HL-60 (cell line): ENCODE measurements at regions not wholly inside any gene's neighbourhood (a gene's known extent, or its start where the extent isn't known, plus 50 kb on each side); places are given as distances from the start of the nearest gene placed in this dataset.
"Not testable (repeated sequence)": the region's sequence is repeated elsewhere in the genome, so short reads cannot be mapped to it uniquely, and the experiment has no call there.

Source experiments
- DNase-seq, 2 experiments: peaks; one replicate each; pipeline ENCODE4 v3.0.0-alpha.2; 2010 to 2020; ENCODE audit warnings: low read depth in 1 of 2, low spot score in 1 of 2
- H3K27ac ChIP-seq: fragments of 250-450 bp; sonication (Bioruptor Pico); replicated peaks from 2 replicates; pipeline ENCODE4 v1.5.1; 2020; ENCODE audit warnings: mild to moderate bottlenecking, moderate library complexity
- H3K27me3 ChIP-seq: fragments of 250-450 bp; sonication (Bioruptor Pico); 2 replicates; pipeline ENCODE4 v1.5.1; 2021; ENCODE audit warnings: mild to moderate bottlenecking, moderate library complexity; ENCODE audit not compliant: insufficient read depth, poor library complexity, severe bottlenecking
- H3K4me3 ChIP-seq: replicated peaks from 2 replicates; pipeline ENCODE4 v1.5.1; 2011; ENCODE audit warnings: mild to moderate bottlenecking, control low read depth, low read length; ENCODE audit not compliant: insufficient read depth
- CTCF ChIP-seq: IDR thresholded peaks from one replicate; pipeline ENCODE4 v1.5.1; 2011; ENCODE audit warnings: low read length, control low read depth, inconsistent platforms; ENCODE audit not compliant: insufficient read depth
- GABPA ChIP-seq: IDR thresholded peaks from 2 replicates; pipeline ENCODE4 v1.6.1; 2012; ENCODE audit warnings: low read depth
- POLR2AphosphoS5 ChIP-seq: IDR thresholded peaks from 2 replicates; pipeline ENCODE4 v1.6.1; 2012; ENCODE audit warnings: low read depth
- REST ChIP-seq: IDR thresholded peaks from 2 replicates; pipeline ENCODE4 v1.6.1; 2012; ENCODE audit warnings: low read depth; ENCODE audit not compliant: insufficient replicate concordance
- SPI1 ChIP-seq: IDR thresholded peaks from 2 replicates; pipeline ENCODE4 v1.6.1; 2012; ENCODE audit warnings: low read depth, mild to moderate bottlenecking, borderline replicate concordance

- H3K4me3 ChIP-seq: no peak overlapping the region
- no peaks in the 10 kb centered on the region for H3K27me3 ChIP-seq
- no peak overlapping the region for H3K27ac ChIP-seq
- no peak for TF ChIP-seq SPI1
- no peak for TF ChIP-seq GABPA
- TF ChIP-seq CTCF: no peak
- no peak for TF ChIP-seq REST
- TF ChIP-seq POLR2AphosphoS5: no peak
- DNase-seq: no peak
These were observed 621.5 kb upstream of the LUZP2 start for GRCh38 chr11:23875176-23875850.

- H3K4me3 ChIP-seq, DNase-seq, H3K27ac ChIP-seq, H3K27me3 ChIP-seq: not testable (repeated sequence)
These were observed 613.3 kb upstream of the LUZP2 start for GRCh38 chr11:23883426-23884048.

GRCh38 chr11:23884341-23884740 lies 612.5 kb upstream of the LUZP2 start:
- no peak for DNase-seq
- no peak for TF ChIP-seq GABPA
- no peak for TF ChIP-seq POLR2AphosphoS5
- TF ChIP-seq REST: no peak
- TF ChIP-seq SPI1: no peak
- no peak for TF ChIP-seq CTCF
- no peak overlapping the region for H3K27ac ChIP-seq

GRCh38 chr11:23885801-23886200 lies 611.1 kb upstream of the LUZP2 start:
- no peak for DNase-seq
- Histone ChIP-seq H3K27me3 (no peaks in the 10 kb centered on the region), H3K4me3 (no peak overlapping the region), H3K27ac (no peak overlapping the region)
- TF ChIP-seq GABPA: no peak
- no peak for TF ChIP-seq POLR2AphosphoS5
- no peak for TF ChIP-seq SPI1
- TF ChIP-seq CTCF: no peak
- no peak for TF ChIP-seq REST

More at GRCh38 chr11:23884341-23884740, 612.5 kb upstream of the LUZP2 start:
- H3K4me3 ChIP-seq: no peak overlapping the region
- no peaks in the 10 kb centered on the region for H3K27me3 ChIP-seq

GRCh38 chr11:23887122-23887521 lies 609.7 kb upstream of the LUZP2 start:
- H3K27me3 ChIP-seq, H3K27ac ChIP-seq, DNase-seq, H3K4me3 ChIP-seq: not testable (repeated sequence)
